ENCODE measurements at regions not wholly inside any gene's neighbourhood (a gene's known extent, or its start where the extent isn't known, plus 50 kb on each side); places are given as distances from the start of the nearest gene placed in this dataset.
A peak's percentile ranks its signal among the peaks of the same experiment; 100 is the strongest.

DNA sequence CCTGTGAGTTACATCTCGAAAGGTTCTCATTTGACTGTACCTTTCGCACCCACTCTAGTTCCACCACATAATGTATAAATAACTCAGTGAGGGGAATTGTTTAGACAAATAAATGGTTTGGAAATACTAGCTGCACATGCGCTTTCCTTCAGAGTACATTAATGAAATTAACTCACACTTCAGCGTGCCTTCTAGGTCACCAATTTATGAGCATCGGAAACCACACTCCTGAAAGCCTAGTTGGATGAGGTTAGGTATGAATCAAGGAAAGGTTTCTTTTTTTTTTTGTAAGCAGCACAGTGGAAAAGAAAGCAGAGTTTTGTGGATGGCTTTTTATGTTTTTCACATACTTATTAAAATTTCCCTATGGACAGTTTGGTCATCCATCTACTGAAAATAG is 247.8 kb upstream of the TCF21 start:
- Histone ChIP-seq H3K4me2 (no peak overlapping the region), H3K9me3 (peaks cover 10% of the 10 kb centered on the region; the same call in 2 of the 3 replicates), H3K4me3 (no peak overlapping the region), H3K4me1 (peaks cover 19% of the 10 kb centered on the region), H3K27ac (peak overlapping the region in 1 of 2 experiments; percentile 66; a peak in 2 of 6 replicates)
- 92% methylated on average over 5 of the region's 5 CpGs for WGBS (ENCODE audit: missing lambda C conversion rate)
- DNase-seq (ENCODE audit: low read depth in 1 of 2, low spot score in 1 of 2), result no peak
- TF ChIP-seq RNF2 (IDR thresholded peaks at IDR 0.05; ENCODE audit: borderline replicate concordance, low read depth), result no peak
- no peak for TF ChIP-seq KDM1A (IDR thresholded peaks at IDR 0.05; ENCODE audit: low read depth)
- TF ChIP-seq JUNB (IDR thresholded peaks at IDR 0.05), result no peak
- POLR2A ChIA-PET, result no interaction called here
- CTCF ChIA-PET, result interaction anchor here (0.6 to 0.7 kb wide), 2 partner anchors 79 to 988 kb away, joined by 3 to 4 read pairs; no protein-coding TSS in a partner anchor
- no peak for ATAC-seq
- no peak for FAIRE-seq

DNA sequence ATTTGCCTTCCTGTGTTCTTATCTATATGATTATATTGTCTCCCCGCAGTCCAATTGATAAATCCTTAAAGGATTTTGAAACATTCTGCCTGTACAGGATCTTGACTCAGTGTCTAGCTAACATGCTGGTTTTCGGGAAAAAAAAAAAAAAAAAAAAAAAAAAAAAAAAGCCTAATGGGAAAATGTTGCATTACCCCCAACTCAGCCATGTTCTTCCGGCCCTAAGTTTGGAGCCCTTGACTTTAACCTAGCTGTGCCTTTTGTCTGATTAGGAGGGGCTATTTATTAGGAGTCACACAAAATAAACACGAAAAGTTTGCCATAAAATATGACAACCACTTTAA is 244.4 kb upstream of the TCF21 start:
- no peak for TF ChIP-seq HOXB13 (CRISPR knock-in tag; IDR thresholded peaks at IDR 0.05; ENCODE audit: low read depth)
- TF ChIP-seq, protein P1, sequence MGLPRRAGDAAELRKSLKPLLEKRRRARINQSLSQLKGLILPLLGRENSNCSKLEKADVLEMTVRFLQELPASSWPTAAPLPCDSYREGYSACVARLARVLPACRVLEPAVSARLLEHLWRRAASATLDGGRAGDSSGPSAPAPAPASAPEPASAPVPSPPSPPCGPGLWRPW (IDR thresholded peaks at IDR 0.05), result no peak
- no peak for TF ChIP-seq HEYL (CRISPR knock-in tag; IDR thresholded peaks at IDR 0.05)
- TF ChIP-seq MYC (IDR thresholded peaks at IDR 0.05; ENCODE audit: borderline replicate concordance, low read length), result no peak
- TF ChIP-seq POLR2AphosphoS2 (conservative IDR thresholded peaks at IDR 0.05; ENCODE audit: low read length), result no peak
- no peak for TF ChIP-seq ZNF302 (CRISPR knock-in tag; IDR thresholded peaks at IDR 0.05)
- TF ChIP-seq, protein P2, sequence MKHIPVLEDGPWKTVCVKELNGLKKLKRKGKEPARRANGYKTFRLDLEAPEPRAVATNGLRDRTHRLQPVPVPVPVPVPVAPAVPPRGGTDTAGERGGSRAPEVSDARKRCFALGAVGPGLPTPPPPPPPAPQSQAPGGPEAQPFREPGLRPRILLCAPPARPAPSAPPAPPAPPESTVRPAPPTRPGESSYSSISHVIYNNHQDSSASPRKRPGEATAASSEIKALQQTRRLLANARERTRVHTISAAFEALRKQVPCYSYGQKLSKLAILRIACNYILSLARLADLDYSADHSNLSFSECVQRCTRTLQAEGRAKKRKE (CRISPR knock-in tag; IDR thresholded peaks at IDR 0.05; ENCODE audit: low read depth), result no peak
- no peak for TF ChIP-seq PBX3 (IDR thresholded peaks at IDR 0.05)
- TF ChIP-seq TP53 (CRISPR knock-in tag; IDR thresholded peaks at IDR 0.05), result no peak
- no peak for TF ChIP-seq POLR2A (IDR thresholded peaks at IDR 0.05; ENCODE audit: low read length)
- no peak for TF ChIP-seq SMC3 (IDR thresholded peaks at IDR 0.05)
- no peak for TF ChIP-seq CBX2 (IDR thresholded peaks at IDR 0.05; ENCODE audit: borderline replicate concordance, low read depth)
- ChIA-PET POLR2A (interaction anchor here (0.6 kb wide), 2 partner anchors 308 to 692 kb away, joined by 4 to 5 read pairs; partner anchors contain the start of gene TBPL1), CTCF (interaction anchor here (0.6 to 2.3 kb wide), 4 partner anchors 12 to 731 kb away, joined by 3 to 5 read pairs (median 3); no protein-coding TSS in a partner anchor)
- Histone ChIP-seq H3K4me2 (peak overlapping the region; percentile 61), H3K27ac (peak overlapping the region; percentile 79 to 89), H3K4me1 (peaks cover 32% of the 10 kb centered on the region), H3K9me3 (peaks cover 6% of the 10 kb centered on the region; the same call in 1 of the 3 replicates), H3K4me3 (no peak overlapping the region)
- WGBS (ENCODE audit: missing lambda C conversion rate), result 55% methylated on average over 4 of the region's 4 CpGs
- ATAC-seq (peak in 1 of 2 experiments; percentile 40; a peak in 3 of 6 replicates), DNase-seq (ENCODE audit: low read depth in 1 of 2, low spot score in 1 of 2) (no peak), FAIRE-seq (no peak)

- H3K4me3 ChIP-seq, result no peak overlapping the region
- 10% methylated on average over 5 of the region's 5 CpGs for WGBS (ENCODE audit: missing lambda C conversion rate)
- TF ChIP-seq HEYL (CRISPR knock-in tag; IDR thresholded peaks at IDR 0.05), result no peak
- peak; percentile 66; the same call in 1 of the 2 replicates for TF ChIP-seq GATA3 (IDR thresholded peaks at IDR 0.05; ENCODE audit: borderline replicate concordance)
- no peak for TF ChIP-seq PBX3 (IDR thresholded peaks at IDR 0.05)
- TF ChIP-seq, protein P3, sequence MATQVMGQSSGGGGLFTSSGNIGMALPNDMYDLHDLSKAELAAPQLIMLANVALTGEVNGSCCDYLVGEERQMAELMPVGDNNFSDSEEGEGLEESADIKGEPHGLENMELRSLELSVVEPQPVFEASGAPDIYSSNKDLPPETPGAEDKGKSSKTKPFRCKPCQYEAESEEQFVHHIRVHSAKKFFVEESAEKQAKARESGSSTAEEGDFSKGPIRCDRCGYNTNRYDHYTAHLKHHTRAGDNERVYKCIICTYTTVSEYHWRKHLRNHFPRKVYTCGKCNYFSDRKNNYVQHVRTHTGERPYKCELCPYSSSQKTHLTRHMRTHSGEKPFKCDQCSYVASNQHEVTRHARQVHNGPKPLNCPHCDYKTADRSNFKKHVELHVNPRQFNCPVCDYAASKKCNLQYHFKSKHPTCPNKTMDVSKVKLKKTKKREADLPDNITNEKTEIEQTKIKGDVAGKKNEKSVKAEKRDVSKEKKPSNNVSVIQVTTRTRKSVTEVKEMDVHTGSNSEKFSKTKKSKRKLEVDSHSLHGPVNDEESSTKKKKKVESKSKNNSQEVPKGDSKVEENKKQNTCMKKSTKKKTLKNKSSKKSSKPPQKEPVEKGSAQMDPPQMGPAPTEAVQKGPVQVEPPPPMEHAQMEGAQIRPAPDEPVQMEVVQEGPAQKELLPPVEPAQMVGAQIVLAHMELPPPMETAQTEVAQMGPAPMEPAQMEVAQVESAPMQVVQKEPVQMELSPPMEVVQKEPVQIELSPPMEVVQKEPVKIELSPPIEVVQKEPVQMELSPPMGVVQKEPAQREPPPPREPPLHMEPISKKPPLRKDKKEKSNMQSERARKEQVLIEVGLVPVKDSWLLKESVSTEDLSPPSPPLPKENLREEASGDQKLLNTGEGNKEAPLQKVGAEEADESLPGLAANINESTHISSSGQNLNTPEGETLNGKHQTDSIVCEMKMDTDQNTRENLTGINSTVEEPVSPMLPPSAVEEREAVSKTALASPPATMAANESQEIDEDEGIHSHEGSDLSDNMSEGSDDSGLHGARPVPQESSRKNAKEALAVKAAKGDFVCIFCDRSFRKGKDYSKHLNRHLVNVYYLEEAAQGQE (IDR thresholded peaks at IDR 0.05), result no peak
- no peak for TF ChIP-seq FOSL2 (IDR thresholded peaks at IDR 0.05)
- no peak for TF ChIP-seq FOSL2 (CRISPR knock-in tag; IDR thresholded peaks at IDR 0.05)
- TF ChIP-seq, protein P4, sequence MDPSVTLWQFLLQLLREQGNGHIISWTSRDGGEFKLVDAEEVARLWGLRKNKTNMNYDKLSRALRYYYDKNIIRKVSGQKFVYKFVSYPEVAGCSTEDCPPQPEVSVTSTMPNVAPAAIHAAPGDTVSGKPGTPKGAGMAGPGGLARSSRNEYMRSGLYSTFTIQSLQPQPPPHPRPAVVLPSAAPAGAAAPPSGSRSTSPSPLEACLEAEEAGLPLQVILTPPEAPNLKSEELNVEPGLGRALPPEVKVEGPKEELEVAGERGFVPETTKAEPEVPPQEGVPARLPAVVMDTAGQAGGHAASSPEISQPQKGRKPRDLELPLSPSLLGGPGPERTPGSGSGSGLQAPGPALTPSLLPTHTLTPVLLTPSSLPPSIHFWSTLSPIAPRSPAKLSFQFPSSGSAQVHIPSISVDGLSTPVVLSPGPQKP (IDR thresholded peaks at IDR 0.05; ENCODE audit: low read depth, low read length), result no peak
- TF ChIP-seq EP300 (IDR thresholded peaks at IDR 0.05), result peak in 1 of 2 experiments; percentile 32; a peak in 1 of 5 replicates
- TF ChIP-seq HOXA7 (CRISPR knock-in tag; IDR thresholded peaks at IDR 0.05), result no peak
- no peak for TF ChIP-seq USF2 (IDR thresholded peaks at IDR 0.05)
- no peak for TF ChIP-seq NR3C1 (IDR thresholded peaks at IDR 0.05)
These were observed 243.9 kb upstream of the TCF21 start for GRCh38 chr6:133644892-133645619.

More at GRCh38 chr6:133644892-133645619, 243.9 kb upstream of the TCF21 start:
- peaks cover 32% of the 10 kb centered on the region for H3K4me1 ChIP-seq
- peak overlapping the region; percentile 79 to 89 for H3K27ac ChIP-seq
- peak in 1 of 2 experiments; percentile 67 for DNase-seq (ENCODE audit: low read depth in 1 of 2, low spot score in 1 of 2)
- FAIRE-seq, result no peak
- H3K4me2 ChIP-seq, result peak overlapping the region; percentile 61
- POLR2A ChIA-PET, result interaction anchor here (1.4 kb wide), 1 partner anchor 100 kb away, joined by 10 read pairs; no protein-coding TSS in a partner anchor
- H3K9me3 ChIP-seq, result peaks cover 6% of the 10 kb centered on the region; the same call in 1 of the 3 replicates
- ATAC-seq, result peak in 1 of 2 experiments; percentile 63; a peak in 3 of 6 replicates
- CTCF ChIA-PET, result interaction anchor here (0.9 to 2.3 kb wide), 4 partner anchors 13 to 272 kb away, joined by 3 to 5 read pairs (median 3); no protein-coding TSS in a partner anchor

Measured in A549 (cell line).